HG03565 (cell line): ENCODE measurements at regions not wholly inside any gene's neighbourhood (a gene's known extent, or its start where the extent isn't known, plus 50 kb on each side); places are given as distances from the start of the nearest gene placed in this dataset.
A peak's percentile ranks its signal among the peaks of the same experiment; 100 is the strongest.

Source experiments
- ATAC-seq: cut with Tn5 transposase; IDR thresholded peaks from one replicate; pipeline ENCODE4 v1.9.1; 2021; ENCODE audit warnings: mild to moderate bottlenecking, moderate library complexity; ENCODE audit not compliant: unreplicated experiment

DNA sequence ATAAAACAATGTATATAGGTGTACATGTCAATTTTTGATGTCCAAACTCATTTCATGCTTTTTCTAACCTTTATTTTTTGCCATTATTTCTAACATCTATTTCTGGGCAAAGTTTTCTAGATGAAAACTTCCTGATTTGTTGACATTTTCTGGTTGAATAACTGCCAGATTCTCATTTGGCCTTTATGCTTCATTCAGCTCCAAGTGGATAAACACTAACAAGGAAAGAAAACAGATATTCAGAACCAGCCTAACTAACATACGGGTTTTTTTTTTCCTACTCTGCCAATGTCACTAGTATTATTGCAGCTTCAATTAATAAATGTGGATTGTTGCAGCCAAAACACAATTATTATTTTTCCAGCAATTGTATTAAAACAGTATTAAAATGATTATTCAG, 50.9 kb upstream of the RAP1GDS1 start:
- ATAC-seq = no peak

DNA sequence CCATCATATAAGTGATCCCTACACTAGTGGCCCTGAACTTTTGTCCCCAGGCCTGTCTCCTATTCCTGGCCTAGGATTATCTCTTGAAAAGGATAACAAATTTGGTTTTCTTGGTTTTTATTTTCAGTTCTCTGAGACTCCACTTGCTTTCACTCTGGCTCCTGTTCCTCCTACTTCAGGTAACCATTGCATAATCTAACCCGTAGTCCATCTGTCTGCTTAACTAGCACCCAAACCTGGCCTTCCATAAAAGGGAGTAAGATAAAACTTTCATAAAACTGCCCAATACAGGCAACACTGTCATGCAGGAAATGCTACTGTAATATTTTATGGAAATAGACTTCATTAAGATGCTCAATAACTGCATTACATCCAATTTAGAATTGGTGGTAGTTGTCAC, 52.1 kb upstream of the RAP1GDS1 start:
- ATAC-seq = no peak

GRCh38 chr4:98204236-98204553, 57.0 kb upstream of the RAP1GDS1 start:
- ATAC-seq = peak; percentile 49

- ATAC-seq = peak; percentile 64
These were observed 57.6 kb upstream of the RAP1GDS1 start for GRCh38 chr4:98203332-98204235.

GRCh38 chr4:98202907-98203306, 58.3 kb upstream of the RAP1GDS1 start:
- ATAC-seq = no peak

DNA sequence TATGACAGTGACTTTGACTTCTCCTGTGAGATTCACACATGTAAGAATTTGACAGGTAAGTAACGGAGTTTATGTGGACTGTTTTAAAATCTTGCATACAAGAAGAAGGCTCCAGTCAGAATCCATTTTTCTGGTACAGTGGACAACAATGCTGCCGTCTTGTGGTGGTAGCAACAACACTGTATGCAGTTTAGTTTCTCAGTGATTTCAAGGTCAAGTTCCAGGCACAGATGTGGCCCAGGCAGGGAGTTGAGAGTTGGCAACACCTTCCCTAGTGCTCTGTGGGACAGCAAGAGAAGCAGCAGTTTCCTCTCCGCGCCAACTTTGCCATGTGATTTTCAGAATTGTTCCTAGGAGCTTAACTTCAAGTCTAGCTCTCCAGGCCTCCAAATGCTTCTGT, 56.0 kb upstream of the STPG2 start:
- ATAC-seq = no peak

- no peak for ATAC-seq
These were observed 51.7 kb upstream of the STPG2 start for GRCh38 chr4:98195005-98195404.

- no peak for ATAC-seq
These were observed 50.3 kb upstream of the STPG2 start for GRCh38 chr4:98193459-98194105.
